H1 (cell line): ENCODE measurements at regions not wholly inside any gene's neighbourhood (a gene's known extent, or its start where the extent isn't known, plus 50 kb on each side); places are given as distances from the start of the nearest gene placed in this dataset.

Source experiments
- CTCF ChIA-PET: fragments of 300-600 bp; sonication (Branson Sonifier 250); formaldehyde crosslinking; loops from one replicate; lab custom pipeline; 2021; ENCODE audit not compliant: partially characterized antibody; lab: Charles Lee
- POLR2A ChIA-PET: fragments of 300-600 bp; sonication (Branson Sonifier 250); formaldehyde crosslinking; loops from one replicate; lab custom pipeline; 2021; ENCODE audit warnings: inconsistent platforms; ENCODE audit not compliant: partially characterized antibody; lab: Charles Lee
- DNase-seq, 2 experiments: peaks; one replicate each; pipeline versions ENCODE4 v3.0.0 to v3.0.0-alpha.2; 2010 to 2022; ENCODE audit warnings: low spot score in 2 of 2, low read depth in 1 of 2, mixed read lengths in 1 of 2
- FAIRE-seq: peaks from 2 replicates; lab custom pipeline; 2011; peaks lifted over from hg19 to GRCh38; lab: Jason Lieb, UNC
- H2AFZ ChIP-seq: 2 replicates; pipeline ENCODE4 v1.8.1; 2012; ENCODE audit warnings: low read length, inconsistent platforms
- H2AK5ac ChIP-seq: 2 replicates; pipeline ENCODE4 v1.6.1; 2013; ENCODE audit warnings: low read depth, low read length
- H2BK120ac ChIP-seq: replicated peaks from 2 replicates; pipeline ENCODE3; 2013; ENCODE audit warnings: low read depth, low read length, inconsistent platforms
- H2BK12ac ChIP-seq: 2 replicates; pipeline ENCODE4 v1.6.1; 2013; ENCODE audit warnings: low read depth, low read length
- H2BK15ac ChIP-seq: 2 replicates; pipeline ENCODE4 v1.6.1; 2013; ENCODE audit warnings: low read length
- H2BK20ac ChIP-seq: 2 replicates; pipeline ENCODE4 v1.6.1; 2013; ENCODE audit warnings: low read length
- H2BK5ac ChIP-seq: 2 replicates; pipeline ENCODE4 v1.6.1; 2013; ENCODE audit warnings: low read depth, low read length
- H3K14ac ChIP-seq: 2 replicates; pipeline ENCODE4 v1.6.1; 2013; ENCODE audit warnings: inconsistent platforms; ENCODE audit not compliant: insufficient read length
- H3K18ac ChIP-seq: 2 replicates; pipeline ENCODE4 v1.6.1; 2013; ENCODE audit warnings: low read length; ENCODE audit errors: extremely low read depth
- H3K23ac ChIP-seq: 2 replicates; pipeline ENCODE4 v1.6.1; 2013; ENCODE audit warnings: inconsistent platforms; ENCODE audit not compliant: insufficient read length
- H3K23me2 ChIP-seq: 2 replicates; pipeline ENCODE4 v1.6.1; 2013; ENCODE audit warnings: low read depth, low read length
- H3K27ac ChIP-seq: 2 replicates; pipeline ENCODE4 v1.6.1; 2011; ENCODE audit warnings: low read depth, low read length, inconsistent platforms
- H3K27me3 ChIP-seq, 4 experiments: replicated peaks in 1 of 4; 1 replicate in 1 of 4; 2 replicates in 3 of 4; pipeline versions ENCODE4 v1.6.1 to v1.8.1; 2011 to 2013; ENCODE audit warnings: low read length in 3 of 4, mild to moderate bottlenecking in 3 of 4, inconsistent platforms in 2 of 4, mixed read lengths in 2 of 4, moderate library complexity in 1 of 4; ENCODE audit not compliant: control insufficient read depth in 3 of 4, insufficient read depth in 3 of 4; ENCODE audit errors: extremely low read depth in 1 of 4
- H3K36me3 ChIP-seq, 4 experiments: 2 replicates each; pipeline versions ENCODE4 v1.6.1 to v1.8.1; 2011 to 2013; ENCODE audit warnings: mild to moderate bottlenecking in 4 of 4, low read length in 3 of 4, moderate library complexity in 2 of 4, control low read depth in 1 of 4, inconsistent platforms in 1 of 4; ENCODE audit not compliant: insufficient read depth in 4 of 4, control insufficient read depth in 2 of 4
- H3K4ac ChIP-seq: replicated peaks from 2 replicates; pipeline ENCODE3; 2013; ENCODE audit warnings: low read length, low read depth, mixed read lengths, inconsistent platforms; ENCODE audit not compliant: insufficient read length
- H3K4me1 ChIP-seq, 4 experiments: replicated peaks in 1 of 4; 1 replicate in 1 of 4; 2 replicates in 3 of 4; pipeline versions ENCODE4 v1.6.1 to v1.8.1; 2011 to 2013; ENCODE audit warnings: low read length in 3 of 4, inconsistent platforms in 2 of 4, mixed read lengths in 1 of 4; ENCODE audit not compliant: insufficient read depth in 4 of 4, control insufficient read depth in 3 of 4
- H3K4me2 ChIP-seq, 2 experiments: 2 replicates each; pipeline versions ENCODE4 v1.6.1 to v1.8.1; 2011 to 2013; ENCODE audit warnings: low read depth in 2 of 2, low read length in 2 of 2, control low read depth in 1 of 2, inconsistent platforms in 1 of 2, mild to moderate bottlenecking in 1 of 2; ENCODE audit not compliant: insufficient read depth in 1 of 2
- H3K4me3 ChIP-seq, 4 experiments: fragments of 200-600, 300-600 bp in 1 of 4; sonication (generic), shearing (Covaris generic), sonication (Bioruptor Twin) in 1 of 4; 2 replicates each; pipeline versions ENCODE4 v1.5.1 to v1.8.1; 2011 to 2016; ENCODE audit warnings: low read length in 4 of 4, low read depth in 3 of 4, control low read depth in 2 of 4, inconsistent platforms in 2 of 4, mild to moderate bottlenecking in 2 of 4, mixed read lengths in 1 of 4, moderate library complexity in 1 of 4; ENCODE audit not compliant: insufficient read depth in 2 of 4; ENCODE audit errors: extremely low read depth in 1 of 4
- H3K56ac ChIP-seq: replicated peaks from 2 replicates; pipeline ENCODE3; 2013; ENCODE audit warnings: low read depth, mild to moderate bottlenecking, mixed read lengths, low read length, inconsistent platforms; ENCODE audit not compliant: insufficient read length
- H3K79me1 ChIP-seq: 2 replicates; pipeline ENCODE4 v1.6.1; 2013; ENCODE audit warnings: low read depth, low read length, control low read depth
- H3K79me2 ChIP-seq, 2 experiments: 2 replicates each; pipeline versions ENCODE4 v1.6.1 to v1.8.1; 2012 to 2013; ENCODE audit warnings: low read length in 2 of 2, mild to moderate bottlenecking in 2 of 2, inconsistent platforms in 1 of 2; ENCODE audit not compliant: insufficient read depth in 2 of 2, control insufficient read depth in 1 of 2
- H3K9ac ChIP-seq, 4 experiments: replicated peaks in 1 of 4; 1 replicate in 1 of 4; 2 replicates in 3 of 4; pipeline versions ENCODE4 v1.6.1 to v1.8.1; 2011 to 2013; ENCODE audit warnings: low read depth in 3 of 4, low read length in 3 of 4, control low read depth in 2 of 4, mild to moderate bottlenecking in 2 of 4, moderate library complexity in 2 of 4, inconsistent platforms in 1 of 4; ENCODE audit errors: extremely low read depth in 1 of 4
- H3K9me3 ChIP-seq, 2 experiments: 2 replicates each; pipeline versions ENCODE4 v1.6.1 to v1.8.1; 2012 to 2013; ENCODE audit warnings: mild to moderate bottlenecking in 2 of 2, moderate library complexity in 2 of 2, control low read depth in 1 of 2, inconsistent platforms in 1 of 2, low read depth in 1 of 2, low read length in 1 of 2, mixed read lengths in 1 of 2; ENCODE audit not compliant: insufficient read depth in 2 of 2
- H4K20me1 ChIP-seq, 2 experiments: replicated peaks in 1 of 2; 2 replicates each; pipeline versions ENCODE3 to v1.8.1; 2011 to 2013; ENCODE audit warnings: inconsistent platforms in 2 of 2, low read length in 2 of 2, mild to moderate bottlenecking in 1 of 2; ENCODE audit not compliant: insufficient read depth in 2 of 2, control insufficient read depth in 1 of 2
- H4K5ac ChIP-seq: 2 replicates; pipeline ENCODE4 v1.6.1; 2013; ENCODE audit warnings: low read length, low read depth, mixed read lengths, inconsistent platforms; ENCODE audit not compliant: insufficient read length
- H4K8ac ChIP-seq: 2 replicates; pipeline ENCODE4 v1.8.0; 2013; ENCODE audit warnings: mild to moderate bottlenecking, moderate library complexity, low read length, inconsistent platforms; ENCODE audit not compliant: insufficient read depth; ENCODE audit errors: extremely low read depth
- H4K91ac ChIP-seq: replicated peaks from 2 replicates; pipeline ENCODE3; 2013; ENCODE audit warnings: low read length, mixed read lengths, inconsistent platforms; ENCODE audit not compliant: insufficient read length
- ATF2 ChIP-seq: IDR thresholded peaks from 2 replicates; pipeline ENCODE4 v1.6.1; 2012; ENCODE audit warnings: low read length, inconsistent platforms
- CBX8 ChIP-seq: fragments of 300-800, 300-1000 bp; sonication (generic); IDR thresholded peaks from 2 replicates; pipeline ENCODE4 v1.7.1; 2016; ENCODE audit warnings: low read depth, low read length, borderline replicate concordance
- POLR2A ChIP-seq, 2 experiments: IDR thresholded peaks; 1 replicate in 1 of 2; 2 replicates in 1 of 2; pipeline ENCODE4 v1.6.1; 2011; ENCODE audit warnings: low read depth in 2 of 2, low read length in 2 of 2, mild to moderate bottlenecking in 2 of 2; ENCODE audit errors: control extremely low read depth in 1 of 2
- SP4 ChIP-seq: IDR thresholded peaks from 2 replicates; pipeline ENCODE4 v1.6.1; 2012; ENCODE audit warnings: low read length, inconsistent platforms
- WGBS, 2 experiments: shearing (Covaris generic) in 1 of 2; methylation state at CpG; one replicate each; pipeline versions ENCODE4 v1.1.6 to v1.1.7; 2013 to 2015; ENCODE audit warnings: low lambda C conversion rate in 2 of 2, mixed read lengths in 2 of 2, inconsistent platforms in 1 of 2, low coverage in 1 of 2, missing lambda C conversion rate in 1 of 2; ENCODE audit not compliant: insufficient replicate concordance in 2 of 2, insufficient coverage in 1 of 2, insufficient read length in 1 of 2; ENCODE audit errors: extremely low coverage in 1 of 2, missing lambda C conversion rate in 1 of 2; 5-methylcytosine and 5-hydroxymethylcytosine counted together

- H3K27ac ChIP-seq, result no peak overlapping the region
- H3K36me3 ChIP-seq, result no peaks in the 10 kb centered on the region
- no peaks in the 10 kb centered on the region for H3K23me2 ChIP-seq
- no peak overlapping the region for H3K23ac ChIP-seq
- no peak overlapping the region for H2BK5ac ChIP-seq
- H3K79me1 ChIP-seq, result no peaks in the 10 kb centered on the region
- no peak overlapping the region for H2BK20ac ChIP-seq
- no peak overlapping the region for H4K5ac ChIP-seq
- no peak overlapping the region for H3K4me3 ChIP-seq
- DNase-seq (no peak), FAIRE-seq (no peak)
- H3K79me2 ChIP-seq, result no peaks in the 10 kb centered on the region
- H2AK5ac ChIP-seq, result no peak overlapping the region
- no peaks in the 10 kb centered on the region for H4K20me1 ChIP-seq
- H3K9ac ChIP-seq, result no peak overlapping the region
- H3K18ac ChIP-seq, result no peak overlapping the region
- H4K91ac ChIP-seq, result no peak overlapping the region
- no peak overlapping the region for H4K8ac ChIP-seq
- POLR2A ChIA-PET, result interaction anchor here (0.6 kb wide), 1 partner anchor 494 kb away, joined by 3 read pairs; no protein-coding TSS in a partner anchor
- no peak overlapping the region for H2BK12ac ChIP-seq
- H3K14ac ChIP-seq, result no peak overlapping the region
- no peak overlapping the region for H2AFZ ChIP-seq
- H3K27me3 ChIP-seq, result no peaks in the 10 kb centered on the region
- TF ChIP-seq POLR2A (IDR thresholded peaks at IDR 0.05; ENCODE audit: control extremely low read depth in 1 of 2, low read depth in 2 of 2, low read length in 2 of 2) (no peak), SP4 (no peak), ATF2 (no peak), CBX8 (no peak)
- TF ChIP-seq, all 59 proteins: peak for 0
- CTCF ChIA-PET, result interaction anchor here (0.5 to 2.7 kb wide), 10 partner anchors 8 to 1198 kb away, joined by 3 to 12 read pairs (median 4); no protein-coding TSS in a partner anchor
- 78% methylated on average over 4 of the region's 4 CpGs; no CpG with 5 or more reads in 1 of the 2 experiments for WGBS, 2 experiments
- Histone ChIP-seq H2BK15ac (no peak overlapping the region), H3K56ac (no peak overlapping the region), H3K4ac (no peak overlapping the region), H3K4me1 (peaks cover 0 to 5% (median 2%) of the 10 kb centered on the region in 4 experiments; a peak in 4 of 7 replicates), H3K9me3 (peaks cover 0 to 5% of the 10 kb centered on the region in 2 experiments; a peak in 2 of 4 replicates), H3K4me2 (no peak overlapping the region), H2BK120ac (no peak overlapping the region)
Measured at GRCh38 chr15:58381697-58382096, 50.1 kb upstream of the LIPC start.
